ENCODE measurements at regions not wholly inside any gene's neighbourhood (a gene's known extent, or its start where the extent isn't known, plus 50 kb on each side); places are given as distances from the start of the nearest gene placed in this dataset.

DNA sequence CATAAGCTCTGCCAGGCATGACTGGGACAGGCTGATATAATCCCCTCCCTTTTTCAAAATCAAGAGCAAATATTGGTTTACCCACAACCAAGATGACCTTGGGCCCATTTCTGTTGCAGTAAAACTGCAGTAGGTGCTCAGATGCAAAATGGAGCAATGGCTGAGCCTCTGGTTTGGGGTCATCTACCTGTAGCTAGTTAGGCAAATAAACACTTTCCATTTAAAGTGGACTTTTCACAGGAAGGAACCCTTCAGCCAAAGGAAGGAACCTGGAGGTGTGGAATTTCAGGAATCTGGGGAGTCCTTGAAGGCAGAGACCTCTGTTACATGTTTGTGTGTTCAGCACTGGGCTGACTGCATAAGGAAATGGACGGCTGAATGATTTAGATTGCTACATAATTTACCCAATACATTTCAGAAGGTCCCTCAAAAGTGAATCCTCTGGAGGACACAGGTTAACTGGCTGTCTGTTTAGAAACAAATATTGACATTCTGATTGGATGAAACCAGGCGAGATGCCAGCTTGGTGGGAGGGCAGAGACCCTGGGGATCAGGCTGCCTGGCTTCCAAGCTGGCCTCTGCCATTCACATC, 170.1 kb upstream of the ZNF618 start (continued):
- TF ChIP-seq FOSL2 (IDR thresholded peaks at IDR 0.05; ENCODE audit: borderline replicate concordance, low read depth) = no peak

DNA sequence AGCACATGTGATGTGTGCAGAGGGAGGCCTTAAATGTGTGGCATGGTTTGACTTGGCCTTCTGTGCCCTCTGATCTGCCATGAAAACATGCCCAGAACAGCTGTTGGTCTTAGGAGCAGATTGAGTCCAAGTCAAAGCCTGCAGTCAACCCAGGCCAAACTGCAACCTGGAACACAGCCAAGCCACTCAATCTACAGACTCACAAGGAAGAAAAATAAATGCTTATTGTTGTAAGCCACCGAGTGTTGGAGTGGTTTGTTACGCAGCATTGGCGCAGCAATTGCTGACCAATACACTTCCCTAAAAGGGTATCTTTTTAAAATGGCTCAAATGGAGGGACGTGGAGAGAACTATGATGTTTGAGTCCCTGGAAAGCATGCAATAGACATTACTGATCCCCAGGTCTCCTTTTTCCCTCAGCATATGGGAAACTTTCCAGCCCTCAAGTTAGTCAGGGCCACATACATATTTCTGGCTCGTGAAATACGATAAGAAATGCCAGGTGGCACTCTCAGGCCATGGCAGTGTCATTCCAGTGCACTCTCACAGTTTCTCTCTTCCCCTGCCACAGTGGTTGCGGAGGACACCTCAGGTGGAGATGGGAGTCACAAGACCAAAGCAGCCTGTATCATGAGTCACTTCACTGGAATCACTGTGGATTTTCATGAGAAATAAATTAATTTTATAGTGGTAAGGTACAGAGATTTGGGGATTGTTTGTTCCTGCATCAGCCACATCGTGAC, 168.0 kb upstream of the ZNF618 start:
- POLR2A ChIA-PET = no interaction called here
- no peaks in the 10 kb centered on the region for H3K36me3 ChIP-seq (replicated peaks in 1 of 2; ENCODE audit: control insufficient read depth in 1 of 2, insufficient read depth in 2 of 2, low read length in 1 of 2)
- no peak overlapping the region for H3K9ac ChIP-seq
- TF ChIP-seq SMC3 (IDR thresholded peaks at IDR 0.05; ENCODE audit: low read depth, low read length) = no peak
- TF ChIP-seq POLR2AphosphoS5 (IDR thresholded peaks at IDR 0.05; ENCODE audit: low read depth, low read length) = no peak
- TF ChIP-seq, protein P1, sequence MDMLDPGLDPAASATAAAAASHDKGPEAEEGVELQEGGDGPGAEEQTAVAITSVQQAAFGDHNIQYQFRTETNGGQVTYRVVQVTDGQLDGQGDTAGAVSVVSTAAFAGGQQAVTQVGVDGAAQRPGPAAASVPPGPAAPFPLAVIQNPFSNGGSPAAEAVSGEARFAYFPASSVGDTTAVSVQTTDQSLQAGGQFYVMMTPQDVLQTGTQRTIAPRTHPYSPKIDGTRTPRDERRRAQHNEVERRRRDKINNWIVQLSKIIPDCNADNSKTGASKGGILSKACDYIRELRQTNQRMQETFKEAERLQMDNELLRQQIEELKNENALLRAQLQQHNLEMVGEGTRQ (IDR thresholded peaks at IDR 0.05; ENCODE audit: borderline replicate concordance, low read depth, low read length) = no peak
- TF ChIP-seq MEF2A (IDR thresholded peaks at IDR 0.05; ENCODE audit: borderline replicate concordance, low read depth) = no peak
- H3K4me3 ChIP-seq (ENCODE audit: low read depth in 2 of 2, low read length in 1 of 2) = no peak overlapping the region
- WGBS (ENCODE audit: low lambda C conversion rate) = 51% methylated on average over 8 of the region's 8 CpGs
- H4K20me1 ChIP-seq (ENCODE audit: insufficient read depth) = no peaks in the 10 kb centered on the region
- H3K4me2 ChIP-seq = no peak overlapping the region
- no peaks in the 10 kb centered on the region for H3K79me2 ChIP-seq (ENCODE audit: insufficient read depth)
- H3F3A ChIP-seq (replicated peaks; ENCODE audit: insufficient read depth) = no peaks in the 10 kb centered on the region
- H2AFZ ChIP-seq (ENCODE audit: low read depth) = no peak overlapping the region
- H3K27me3 ChIP-seq (ENCODE audit: insufficient read depth) = no peaks in the 10 kb centered on the region; the same call in 1 of the 2 replicates
- no peak for DNase-seq
- H3K27ac ChIP-seq (ENCODE audit: low read depth in 2 of 2, low read length in 1 of 2) = no peak overlapping the region
- no peaks in the 10 kb centered on the region for H3K9me3 ChIP-seq
- CTCF ChIA-PET = interaction anchor here (0.7 kb wide), 1 partner anchor 1462 kb away, joined by 3 read pairs; no protein-coding TSS in a partner anchor
- H3K4me1 ChIP-seq (ENCODE audit: control insufficient read depth in 1 of 2, insufficient read depth in 2 of 2, low read depth in 1 of 2, low read length in 1 of 2) = no peaks in the 10 kb centered on the region
- H3K9me2 ChIP-seq = no peaks in the 10 kb centered on the region

DNA sequence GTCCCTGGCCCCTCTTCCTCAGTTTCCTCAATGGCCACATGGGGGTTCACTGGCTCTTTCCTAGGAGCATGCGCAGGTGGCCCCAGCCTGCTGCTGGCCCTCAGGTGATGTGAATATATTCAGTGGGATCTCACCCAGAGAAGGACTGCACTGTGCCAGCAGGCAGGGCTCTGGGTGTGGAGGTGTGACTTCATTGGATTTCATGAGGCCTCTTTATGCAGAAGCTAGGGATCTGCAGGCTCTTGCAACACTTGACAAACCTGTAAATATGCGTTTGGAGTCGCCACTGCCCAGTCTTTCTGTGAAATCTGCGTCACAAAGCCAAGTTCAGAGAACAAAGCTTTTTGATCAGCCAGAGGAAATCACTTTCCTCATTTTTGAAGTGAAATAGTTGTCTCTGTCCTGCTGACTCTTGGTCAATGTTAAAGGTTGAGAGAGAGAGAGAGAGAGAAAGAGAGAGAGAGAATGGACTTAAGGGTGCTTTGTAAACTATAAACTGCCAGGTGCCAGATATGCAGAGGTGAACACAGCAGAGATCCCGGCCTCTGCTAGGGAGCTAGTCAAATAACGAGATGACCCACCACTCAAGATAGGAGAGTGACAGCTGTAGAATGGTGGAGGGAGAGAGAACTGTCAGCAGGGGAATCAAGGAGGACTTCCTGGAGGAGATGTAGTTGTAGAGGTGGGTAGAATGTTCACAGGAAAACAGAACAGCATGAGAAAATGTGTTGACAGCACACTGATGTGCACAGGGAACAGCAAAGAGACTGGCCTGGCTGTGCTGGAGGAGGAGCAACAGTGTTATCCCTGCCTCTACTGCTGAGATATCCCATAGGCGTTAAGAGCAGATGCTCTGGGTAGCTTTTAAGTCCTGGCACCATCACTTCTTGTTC, 167.0 kb upstream of the ZNF618 start:
- ChIA-PET POLR2A (no interaction called here), CTCF (no interaction called here)
- Histone ChIP-seq H2AFZ (ENCODE audit: low read depth) (no peak overlapping the region), H3K36me3 (replicated peaks in 1 of 2; ENCODE audit: control insufficient read depth in 1 of 2, insufficient read depth in 2 of 2, low read length in 1 of 2) (no peaks in the 10 kb centered on the region), H3K79me2 (ENCODE audit: insufficient read depth) (no peaks in the 10 kb centered on the region), H4K20me1 (ENCODE audit: insufficient read depth) (no peaks in the 10 kb centered on the region), H3K27me3 (ENCODE audit: insufficient read depth) (no peaks in the 10 kb centered on the region; the same call in 1 of the 2 replicates), H3K27ac (ENCODE audit: low read depth in 2 of 2, low read length in 1 of 2) (no peak overlapping the region), H3K4me3 (ENCODE audit: low read depth in 2 of 2, low read length in 1 of 2) (no peak overlapping the region), H3K9me2 (no peaks in the 10 kb centered on the region), H3F3A (replicated peaks; ENCODE audit: insufficient read depth) (no peaks in the 10 kb centered on the region), H3K4me1 (ENCODE audit: control insufficient read depth in 1 of 2, insufficient read depth in 2 of 2, low read depth in 1 of 2, low read length in 1 of 2) (no peaks in the 10 kb centered on the region), H3K9me3 (no peaks in the 10 kb centered on the region), H3K4me2 (no peak overlapping the region), H3K9ac (no peak overlapping the region)
- DNase-seq = no peak
- 44% methylated on average over 7 of the region's 7 CpGs for WGBS (ENCODE audit: low lambda C conversion rate)
- TF ChIP-seq, protein P2, sequence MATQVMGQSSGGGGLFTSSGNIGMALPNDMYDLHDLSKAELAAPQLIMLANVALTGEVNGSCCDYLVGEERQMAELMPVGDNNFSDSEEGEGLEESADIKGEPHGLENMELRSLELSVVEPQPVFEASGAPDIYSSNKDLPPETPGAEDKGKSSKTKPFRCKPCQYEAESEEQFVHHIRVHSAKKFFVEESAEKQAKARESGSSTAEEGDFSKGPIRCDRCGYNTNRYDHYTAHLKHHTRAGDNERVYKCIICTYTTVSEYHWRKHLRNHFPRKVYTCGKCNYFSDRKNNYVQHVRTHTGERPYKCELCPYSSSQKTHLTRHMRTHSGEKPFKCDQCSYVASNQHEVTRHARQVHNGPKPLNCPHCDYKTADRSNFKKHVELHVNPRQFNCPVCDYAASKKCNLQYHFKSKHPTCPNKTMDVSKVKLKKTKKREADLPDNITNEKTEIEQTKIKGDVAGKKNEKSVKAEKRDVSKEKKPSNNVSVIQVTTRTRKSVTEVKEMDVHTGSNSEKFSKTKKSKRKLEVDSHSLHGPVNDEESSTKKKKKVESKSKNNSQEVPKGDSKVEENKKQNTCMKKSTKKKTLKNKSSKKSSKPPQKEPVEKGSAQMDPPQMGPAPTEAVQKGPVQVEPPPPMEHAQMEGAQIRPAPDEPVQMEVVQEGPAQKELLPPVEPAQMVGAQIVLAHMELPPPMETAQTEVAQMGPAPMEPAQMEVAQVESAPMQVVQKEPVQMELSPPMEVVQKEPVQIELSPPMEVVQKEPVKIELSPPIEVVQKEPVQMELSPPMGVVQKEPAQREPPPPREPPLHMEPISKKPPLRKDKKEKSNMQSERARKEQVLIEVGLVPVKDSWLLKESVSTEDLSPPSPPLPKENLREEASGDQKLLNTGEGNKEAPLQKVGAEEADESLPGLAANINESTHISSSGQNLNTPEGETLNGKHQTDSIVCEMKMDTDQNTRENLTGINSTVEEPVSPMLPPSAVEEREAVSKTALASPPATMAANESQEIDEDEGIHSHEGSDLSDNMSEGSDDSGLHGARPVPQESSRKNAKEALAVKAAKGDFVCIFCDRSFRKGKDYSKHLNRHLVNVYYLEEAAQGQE (IDR thresholded peaks at IDR 0.05; ENCODE audit: low read depth, low read length) = no peak
- TF ChIP-seq FOXM1 (IDR thresholded peaks at IDR 0.05; ENCODE audit: low read depth) (no peak), YY1 (IDR thresholded peaks at IDR 0.05; ENCODE audit: low read depth) (no peak)
- TF ChIP-seq, protein P3, sequence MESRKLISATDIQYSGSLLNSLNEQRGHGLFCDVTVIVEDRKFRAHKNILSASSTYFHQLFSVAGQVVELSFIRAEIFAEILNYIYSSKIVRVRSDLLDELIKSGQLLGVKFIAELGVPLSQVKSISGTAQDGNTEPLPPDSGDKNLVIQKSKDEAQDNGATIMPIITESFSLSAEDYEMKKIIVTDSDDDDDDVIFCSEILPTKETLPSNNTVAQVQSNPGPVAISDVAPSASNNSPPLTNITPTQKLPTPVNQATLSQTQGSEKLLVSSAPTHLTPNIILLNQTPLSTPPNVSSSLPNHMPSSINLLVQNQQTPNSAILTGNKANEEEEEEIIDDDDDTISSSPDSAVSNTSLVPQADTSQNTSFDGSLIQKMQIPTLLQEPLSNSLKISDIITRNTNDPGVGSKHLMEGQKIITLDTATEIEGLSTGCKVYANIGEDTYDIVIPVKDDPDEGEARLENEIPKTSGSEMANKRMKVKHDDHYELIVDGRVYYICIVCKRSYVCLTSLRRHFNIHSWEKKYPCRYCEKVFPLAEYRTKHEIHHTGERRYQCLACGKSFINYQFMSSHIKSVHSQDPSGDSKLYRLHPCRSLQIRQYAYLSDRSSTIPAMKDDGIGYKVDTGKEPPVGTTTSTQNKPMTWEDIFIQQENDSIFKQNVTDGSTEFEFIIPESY (IDR thresholded peaks at IDR 0.05; ENCODE audit: borderline replicate concordance, low read depth) = no peak
- TF ChIP-seq, protein P4, sequence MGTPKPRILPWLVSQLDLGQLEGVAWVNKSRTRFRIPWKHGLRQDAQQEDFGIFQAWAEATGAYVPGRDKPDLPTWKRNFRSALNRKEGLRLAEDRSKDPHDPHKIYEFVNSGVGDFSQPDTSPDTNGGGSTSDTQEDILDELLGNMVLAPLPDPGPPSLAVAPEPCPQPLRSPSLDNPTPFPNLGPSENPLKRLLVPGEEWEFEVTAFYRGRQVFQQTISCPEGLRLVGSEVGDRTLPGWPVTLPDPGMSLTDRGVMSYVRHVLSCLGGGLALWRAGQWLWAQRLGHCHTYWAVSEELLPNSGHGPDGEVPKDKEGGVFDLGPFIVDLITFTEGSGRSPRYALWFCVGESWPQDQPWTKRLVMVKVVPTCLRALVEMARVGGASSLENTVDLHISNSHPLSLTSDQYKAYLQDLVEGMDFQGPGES (IDR thresholded peaks at IDR 0.05; ENCODE audit: low read depth, low read length) = no peak
- TF ChIP-seq, protein P5, sequence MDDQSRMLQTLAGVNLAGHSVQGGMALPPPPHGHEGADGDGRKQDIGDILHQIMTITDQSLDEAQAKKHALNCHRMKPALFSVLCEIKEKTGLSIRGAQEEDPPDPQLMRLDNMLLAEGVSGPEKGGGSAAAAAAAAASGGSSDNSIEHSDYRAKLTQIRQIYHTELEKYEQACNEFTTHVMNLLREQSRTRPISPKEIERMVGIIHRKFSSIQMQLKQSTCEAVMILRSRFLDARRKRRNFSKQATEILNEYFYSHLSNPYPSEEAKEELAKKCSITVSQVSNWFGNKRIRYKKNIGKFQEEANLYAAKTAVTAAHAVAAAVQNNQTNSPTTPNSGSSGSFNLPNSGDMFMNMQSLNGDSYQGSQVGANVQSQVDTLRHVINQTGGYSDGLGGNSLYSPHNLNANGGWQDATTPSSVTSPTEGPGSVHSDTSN (IDR thresholded peaks at IDR 0.05) = no peak
